ENCODE measurements at regions not wholly inside any gene's neighbourhood (a gene's known extent, or its start where the extent isn't known, plus 50 kb on each side); places are given as distances from the start of the nearest gene placed in this dataset.

DNA sequence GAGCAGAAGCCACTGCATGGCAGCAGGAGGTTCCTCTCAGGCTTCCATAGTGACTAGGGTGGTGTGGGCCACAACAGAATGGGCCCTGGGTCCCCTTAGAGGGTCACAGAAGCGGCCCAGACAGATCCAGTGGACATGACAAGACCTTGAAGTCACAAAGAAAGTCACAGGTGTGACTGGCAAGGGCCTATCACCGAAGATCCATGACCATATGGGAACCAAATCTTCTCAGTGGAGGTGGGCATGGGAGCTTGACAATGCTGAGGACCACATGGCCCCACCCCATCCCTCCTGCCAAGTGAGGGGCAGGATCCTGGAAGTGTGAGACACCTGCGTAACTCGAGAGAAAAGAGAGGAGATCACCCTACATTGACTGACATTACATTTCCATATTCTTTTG lies 332.4 kb downstream of the MSX2 start:
- DNase-seq, result no peak
- no peak overlapping the region for H3K27ac ChIP-seq
- WGBS (ENCODE audit: insufficient coverage, low coverage, low lambda C conversion rate, missing lambda C conversion rate), result 69% methylated on average over 3 of the region's 4 CpGs
- H3K4me3 ChIP-seq, result no peak overlapping the region
- H3K36me3 ChIP-seq, result no peaks in the 10 kb centered on the region
- ATAC-seq, result no peak
- no peaks in the 10 kb centered on the region for H3K27me3 ChIP-seq
- H3K4me1 ChIP-seq, result no peaks in the 10 kb centered on the region
- TF ChIP-seq POLR2A (IDR thresholded peaks at IDR 0.05), result no peak
- TF ChIP-seq, protein P1, sequence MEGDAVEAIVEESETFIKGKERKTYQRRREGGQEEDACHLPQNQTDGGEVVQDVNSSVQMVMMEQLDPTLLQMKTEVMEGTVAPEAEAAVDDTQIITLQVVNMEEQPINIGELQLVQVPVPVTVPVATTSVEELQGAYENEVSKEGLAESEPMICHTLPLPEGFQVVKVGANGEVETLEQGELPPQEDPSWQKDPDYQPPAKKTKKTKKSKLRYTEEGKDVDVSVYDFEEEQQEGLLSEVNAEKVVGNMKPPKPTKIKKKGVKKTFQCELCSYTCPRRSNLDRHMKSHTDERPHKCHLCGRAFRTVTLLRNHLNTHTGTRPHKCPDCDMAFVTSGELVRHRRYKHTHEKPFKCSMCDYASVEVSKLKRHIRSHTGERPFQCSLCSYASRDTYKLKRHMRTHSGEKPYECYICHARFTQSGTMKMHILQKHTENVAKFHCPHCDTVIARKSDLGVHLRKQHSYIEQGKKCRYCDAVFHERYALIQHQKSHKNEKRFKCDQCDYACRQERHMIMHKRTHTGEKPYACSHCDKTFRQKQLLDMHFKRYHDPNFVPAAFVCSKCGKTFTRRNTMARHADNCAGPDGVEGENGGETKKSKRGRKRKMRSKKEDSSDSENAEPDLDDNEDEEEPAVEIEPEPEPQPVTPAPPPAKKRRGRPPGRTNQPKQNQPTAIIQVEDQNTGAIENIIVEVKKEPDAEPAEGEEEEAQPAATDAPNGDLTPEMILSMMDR (IDR thresholded peaks at IDR 0.05), result no peak
- no peaks in the 10 kb centered on the region for H3K9me3 ChIP-seq
- intact Hi-C loops (cut with DNase I), result no loop called here

DNA sequence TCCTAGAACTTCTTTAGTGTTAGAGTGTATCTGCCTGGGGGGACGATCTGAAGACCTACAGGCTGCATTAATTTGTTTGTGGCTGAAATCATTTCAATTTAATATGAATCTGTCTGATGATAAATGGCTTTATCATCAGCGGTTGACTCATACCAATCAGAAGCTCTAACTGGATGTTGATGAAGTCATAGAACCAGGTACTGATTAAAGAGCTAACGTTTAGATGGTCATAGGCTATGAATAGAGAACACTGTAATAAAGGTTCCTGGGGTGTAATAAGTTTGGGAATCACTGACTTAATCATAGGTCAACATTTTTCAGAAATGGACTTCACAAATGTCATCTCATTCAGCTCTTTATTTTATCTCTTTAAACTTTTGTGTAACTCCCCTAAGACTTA lies 329.9 kb downstream of the MSX2 start:
- Histone ChIP-seq H3K36me3 (no peaks in the 10 kb centered on the region), H3K4me1 (no peaks in the 10 kb centered on the region), H3K9me3 (no peaks in the 10 kb centered on the region), H3K27ac (no peak overlapping the region), H3K27me3 (no peaks in the 10 kb centered on the region), H3K4me3 (no peak overlapping the region)
- ATAC-seq (no peak), DNase-seq (no peak)
- intact Hi-C loops (cut with DNase I), result no loop called here
- TF ChIP-seq, protein P1 (IDR thresholded peaks at IDR 0.05), result no peak
- 55% methylated on average over 3 of the region's 3 CpGs for WGBS (ENCODE audit: insufficient coverage, low coverage, low lambda C conversion rate, missing lambda C conversion rate)

GRCh38 chr5:175052351-175052750 lies 328.0 kb downstream of the MSX2 start:
- TF ChIP-seq, protein P1 (IDR thresholded peaks at IDR 0.05), result no peak
- TF ChIP-seq POLR2A (IDR thresholded peaks at IDR 0.05), result no peak
- Histone ChIP-seq H3K36me3 (no peaks in the 10 kb centered on the region), H3K27ac (no peak overlapping the region), H3K4me3 (no peak overlapping the region), H3K27me3 (no peaks in the 10 kb centered on the region), H3K4me1 (no peaks in the 10 kb centered on the region), H3K9me3 (no peaks in the 10 kb centered on the region)
- intact Hi-C loops (cut with DNase I), result no loop called here
- 60% methylated on average over 2 of the region's 2 CpGs for WGBS (ENCODE audit: insufficient coverage, low coverage, low lambda C conversion rate, missing lambda C conversion rate)
- no peak for DNase-seq
- ATAC-seq, result no peak

- intact Hi-C loops (cut with DNase I), result no loop called here
- no peak for DNase-seq
- H3K9me3 ChIP-seq, result no peaks in the 10 kb centered on the region
- WGBS (ENCODE audit: insufficient coverage, low coverage, low lambda C conversion rate, missing lambda C conversion rate), result 88% methylated on average over 1 of the region's 1 CpG
- H3K27me3 ChIP-seq, result no peaks in the 10 kb centered on the region
- no peaks in the 10 kb centered on the region for H3K36me3 ChIP-seq
- H3K4me3 ChIP-seq, result no peak overlapping the region
- H3K27ac ChIP-seq, result no peak overlapping the region
- no peak for TF ChIP-seq POLR2A (IDR thresholded peaks at IDR 0.05)
- no peaks in the 10 kb centered on the region for H3K4me1 ChIP-seq
- ATAC-seq, result no peak
Measured at GRCh38 chr5:175047048-175047447, 322.7 kb downstream of the MSX2 start.

DNA sequence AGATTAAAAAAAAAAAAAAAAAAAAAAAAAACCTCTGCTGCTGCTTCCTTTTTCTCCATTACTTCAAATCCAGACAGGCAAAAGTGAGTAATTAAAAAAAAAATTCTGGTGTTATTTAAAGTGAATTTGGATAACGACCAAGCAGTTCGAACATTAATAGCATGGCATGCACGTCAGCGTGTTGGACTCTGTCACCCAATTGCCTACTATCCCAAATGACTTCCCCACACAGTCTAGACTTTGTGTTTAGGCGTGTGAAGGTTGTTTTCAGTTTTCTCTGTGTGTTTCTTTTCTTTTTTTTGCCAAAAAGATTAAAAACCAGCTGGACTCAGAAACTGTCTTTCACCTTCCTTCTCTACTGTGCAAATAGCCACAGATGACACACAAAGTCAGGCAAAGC lies 321.4 kb downstream of the MSX2 start:
- intact Hi-C loops (cut with DNase I), result no loop called here
- Histone ChIP-seq H3K9me3 (no peaks in the 10 kb centered on the region), H3K4me3 (no peak overlapping the region), H3K27ac (no peak overlapping the region), H3K4me1 (no peaks in the 10 kb centered on the region), H3K27me3 (no peaks in the 10 kb centered on the region), H3K36me3 (no peaks in the 10 kb centered on the region)
- TF ChIP-seq, protein P1 (IDR thresholded peaks at IDR 0.05), result no peak
- no peak for TF ChIP-seq POLR2A (IDR thresholded peaks at IDR 0.05)
- ATAC-seq (peak in 2 of 4 donors; percentile 17 to 48), DNase-seq (no peak)
- WGBS (ENCODE audit: insufficient coverage, low coverage, low lambda C conversion rate, missing lambda C conversion rate), result 53% methylated on average over 5 of the region's 5 CpGs

Data from right lobe of liver (tissue), 6 donors.